Mesothelial cell of epicardium (in vitro differentiated cells): ENCODE measurements at regions not wholly inside any gene's neighbourhood (a gene's known extent, or its start where the extent isn't known, plus 50 kb on each side); places are given as distances from the start of the nearest gene placed in this dataset.

Experiments used
- DNase-seq, 2 experiments: peaks; one replicate each; pipeline ENCODE4 v3.0.0; 2021; ENCODE audit warnings: low spot score in 2 of 2; ENCODE audit not compliant: unreplicated experiment in 2 of 2
- H3K27ac Mint-ChIP-seq: 2 replicates; pipeline ENCODE4 v1.8.0; 2021; ENCODE audit warnings: mixed read lengths
- H3K27me3 Mint-ChIP-seq: 2 replicates; pipeline ENCODE4 v1.8.0; 2021; ENCODE audit warnings: low read depth, mixed read lengths
- H3K36me3 Mint-ChIP-seq: 2 replicates; pipeline ENCODE4 v1.8.0; 2021; ENCODE audit warnings: mixed read lengths
- H3K4me1 Mint-ChIP-seq: 2 replicates; pipeline ENCODE4 v1.8.0; 2021; ENCODE audit warnings: mixed read lengths
- H3K4me3 Mint-ChIP-seq: 2 replicates; pipeline ENCODE4 v1.8.0; 2021; ENCODE audit warnings: mild to moderate bottlenecking, moderate library complexity, mixed read lengths
- H3K9me3 Mint-ChIP-seq: 2 replicates; pipeline ENCODE4 v1.8.0; 2021; ENCODE audit warnings: mixed read lengths
- TF ChIP-seq, protein P1 (sequence below): fragments of 200-600 bp; sonication (generic); IDR thresholded peaks from one replicate; pipeline ENCODE4 v1.5.0; 2021; ENCODE audit warnings: antibody characterized with exemption; ENCODE audit not compliant: unreplicated experiment

DNA sequence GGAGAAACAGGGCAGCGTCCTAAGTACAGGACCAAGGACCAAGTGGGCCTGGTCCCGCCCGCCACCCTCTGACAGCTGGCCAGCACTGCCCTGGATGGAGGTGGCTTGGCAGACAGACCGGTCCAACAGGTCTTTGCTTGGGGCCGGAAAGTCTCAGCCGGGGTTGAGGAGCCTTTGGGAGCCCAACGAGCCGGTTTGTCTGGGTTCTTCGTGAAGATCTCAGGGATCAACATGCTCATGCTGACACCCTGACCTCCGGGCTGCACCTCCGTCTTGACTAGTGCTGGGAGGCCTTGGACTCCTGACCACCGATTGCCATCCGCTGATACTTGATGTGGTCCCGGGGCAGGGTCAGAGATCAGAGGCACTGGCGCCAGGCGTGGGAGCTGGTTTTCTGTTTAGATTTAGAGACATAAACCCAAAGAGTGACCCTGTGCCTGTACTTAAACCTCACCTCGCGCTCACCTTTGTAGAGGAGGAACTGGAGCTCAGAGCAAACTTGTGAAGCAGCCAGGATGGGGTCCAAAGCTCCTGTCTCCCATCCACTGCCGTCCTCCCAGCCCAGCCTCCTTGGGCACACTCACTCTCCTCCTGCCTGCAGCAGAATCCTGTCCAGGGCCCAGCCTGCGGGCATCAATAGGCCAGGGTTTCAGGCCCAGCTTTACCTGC, 92.1 kb upstream of the GSE1 start:
- TF ChIP-seq, protein P1, sequence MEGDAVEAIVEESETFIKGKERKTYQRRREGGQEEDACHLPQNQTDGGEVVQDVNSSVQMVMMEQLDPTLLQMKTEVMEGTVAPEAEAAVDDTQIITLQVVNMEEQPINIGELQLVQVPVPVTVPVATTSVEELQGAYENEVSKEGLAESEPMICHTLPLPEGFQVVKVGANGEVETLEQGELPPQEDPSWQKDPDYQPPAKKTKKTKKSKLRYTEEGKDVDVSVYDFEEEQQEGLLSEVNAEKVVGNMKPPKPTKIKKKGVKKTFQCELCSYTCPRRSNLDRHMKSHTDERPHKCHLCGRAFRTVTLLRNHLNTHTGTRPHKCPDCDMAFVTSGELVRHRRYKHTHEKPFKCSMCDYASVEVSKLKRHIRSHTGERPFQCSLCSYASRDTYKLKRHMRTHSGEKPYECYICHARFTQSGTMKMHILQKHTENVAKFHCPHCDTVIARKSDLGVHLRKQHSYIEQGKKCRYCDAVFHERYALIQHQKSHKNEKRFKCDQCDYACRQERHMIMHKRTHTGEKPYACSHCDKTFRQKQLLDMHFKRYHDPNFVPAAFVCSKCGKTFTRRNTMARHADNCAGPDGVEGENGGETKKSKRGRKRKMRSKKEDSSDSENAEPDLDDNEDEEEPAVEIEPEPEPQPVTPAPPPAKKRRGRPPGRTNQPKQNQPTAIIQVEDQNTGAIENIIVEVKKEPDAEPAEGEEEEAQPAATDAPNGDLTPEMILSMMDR: no peak
- DNase-seq: no peak
- Mint-ChIP-seq H3K4me1 (peaks cover 56% of the 10 kb centered on the region), H3K4me3 (peak overlapping the region; percentile 43), H3K27me3 (no peaks in the 10 kb centered on the region), H3K36me3 (peaks cover 10% of the 10 kb centered on the region), H3K27ac (peak overlapping the region; percentile 47), H3K9me3 (no peaks in the 10 kb centered on the region)

DNA sequence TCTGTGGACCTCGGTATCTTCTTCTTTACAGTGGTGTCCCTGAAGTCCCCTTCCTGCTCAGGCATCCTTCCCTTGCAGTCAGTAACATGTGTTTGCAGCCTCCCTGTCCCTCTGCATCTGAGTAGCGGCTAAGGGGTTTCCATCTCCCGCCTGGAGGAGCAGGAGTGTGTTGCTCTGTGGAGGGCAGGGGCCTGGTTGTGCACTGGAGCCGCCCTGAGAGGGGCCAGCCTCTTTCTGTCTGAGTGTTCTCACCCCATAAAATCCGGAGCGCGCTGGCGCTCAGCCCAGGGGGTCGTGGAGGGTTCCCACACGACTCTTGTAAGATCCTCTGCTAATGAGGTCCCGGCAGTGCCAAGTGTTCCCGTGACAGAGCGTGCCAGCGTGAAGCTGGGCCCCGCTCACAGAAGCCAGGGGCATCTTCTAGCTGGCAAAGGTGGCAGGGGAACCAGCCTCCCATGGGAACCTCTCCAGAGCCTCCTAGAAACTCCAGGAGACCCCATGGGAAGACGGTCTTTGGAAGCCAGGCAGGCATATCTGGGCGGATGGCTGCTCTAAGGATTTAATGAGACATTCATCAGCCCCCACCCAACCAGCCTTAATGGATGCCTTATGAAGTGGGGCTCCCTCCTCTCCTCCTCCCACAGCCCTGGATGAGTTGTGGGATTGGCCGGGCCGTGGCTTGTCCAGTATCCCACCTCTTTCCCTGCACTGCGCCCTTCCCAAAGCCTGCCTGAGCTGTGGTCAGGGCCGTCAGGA, 91.4 kb upstream of the GSE1 start:
- TF ChIP-seq, protein P1: no peak
- no peaks in the 10 kb centered on the region for H3K9me3 Mint-ChIP-seq
- peak overlapping the region; percentile 47 for H3K27ac Mint-ChIP-seq
- peaks cover 10% of the 10 kb centered on the region for H3K36me3 Mint-ChIP-seq
- peak overlapping the region; percentile 43 for H3K4me3 Mint-ChIP-seq
- no peaks in the 10 kb centered on the region for H3K27me3 Mint-ChIP-seq
- peak in 1 of 2 experiments; percentile 75 for DNase-seq
- peaks cover 61% of the 10 kb centered on the region for H3K4me1 Mint-ChIP-seq

DNA sequence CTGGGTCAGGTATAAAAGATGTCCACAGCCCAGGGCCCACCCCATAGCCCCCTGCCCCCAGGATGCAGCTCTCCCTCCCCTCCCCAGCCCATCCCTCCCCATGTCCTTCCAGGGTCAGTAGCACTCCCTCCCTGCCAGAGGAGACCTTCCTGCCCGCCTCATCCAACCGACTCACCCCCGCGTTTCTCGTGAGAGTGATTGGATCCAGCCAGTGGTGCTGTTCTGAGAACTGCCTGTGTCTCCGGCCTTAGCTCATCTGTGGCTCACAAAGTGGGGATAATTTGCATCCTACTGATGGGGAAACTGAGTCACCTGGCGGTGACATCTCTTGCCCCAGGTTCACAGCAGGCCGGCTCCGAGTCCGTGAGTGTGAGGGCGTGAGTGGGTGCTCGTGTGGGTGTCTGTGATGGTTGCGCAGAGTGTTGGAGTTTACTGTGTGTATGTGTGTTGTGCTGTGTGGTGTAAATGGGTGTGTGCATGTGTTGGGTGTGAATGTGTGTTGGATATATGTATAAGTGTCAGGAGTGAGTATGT, 90.7 kb upstream of the GSE1 start:
- Mint-ChIP-seq H3K36me3 (peaks cover 10% of the 10 kb centered on the region), H3K27me3 (no peaks in the 10 kb centered on the region), H3K4me3 (peak overlapping the region; percentile 1), H3K4me1 (peaks cover 64% of the 10 kb centered on the region), H3K9me3 (no peaks in the 10 kb centered on the region), H3K27ac (peak overlapping the region; percentile 48)
- no peak for DNase-seq
- TF ChIP-seq, protein P1: no peak

DNA sequence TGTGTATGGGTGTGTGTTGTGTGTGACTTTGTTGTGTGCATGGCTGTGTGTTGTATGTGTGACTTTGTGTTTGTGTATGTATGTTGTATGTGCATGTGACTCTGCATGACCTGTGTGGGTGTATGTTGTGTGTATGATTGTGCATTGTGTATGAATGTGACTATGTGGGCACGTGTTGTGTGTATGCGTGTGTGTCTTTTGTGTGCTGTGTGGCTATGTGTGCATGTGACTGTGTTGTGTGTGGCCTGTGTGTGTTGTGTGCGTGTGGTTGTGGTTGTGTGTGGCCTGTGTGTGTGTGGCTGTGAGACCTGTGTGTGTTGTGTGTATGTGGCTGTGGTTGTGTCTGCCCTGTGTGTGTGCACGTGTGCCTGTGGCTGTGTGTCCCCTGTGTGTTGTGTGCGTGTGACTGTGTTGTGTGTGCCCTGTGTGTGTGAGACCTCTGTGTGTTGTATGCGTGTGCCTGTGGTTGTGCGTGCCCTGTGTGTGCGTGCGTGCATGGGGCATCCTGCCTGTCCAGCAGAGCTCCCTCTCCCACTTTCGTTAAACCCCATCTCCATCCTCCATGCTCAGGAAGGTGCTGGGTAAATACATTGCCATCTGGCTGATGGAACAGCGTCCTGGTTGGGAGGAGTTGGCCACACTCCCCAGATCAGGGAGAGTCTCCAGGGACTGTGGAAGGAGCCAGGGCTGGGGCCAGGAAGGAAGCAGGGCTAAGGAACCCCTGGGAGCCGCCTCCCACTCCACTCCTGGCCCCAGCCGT, 90.1 kb upstream of the GSE1 start:
- H3K9me3 Mint-ChIP-seq: no peaks in the 10 kb centered on the region
- peaks cover 67% of the 10 kb centered on the region for H3K4me1 Mint-ChIP-seq
- no peaks in the 10 kb centered on the region for H3K27me3 Mint-ChIP-seq
- H3K27ac Mint-ChIP-seq: peak overlapping the region; percentile 50
- H3K4me3 Mint-ChIP-seq: no peak overlapping the region
- no peak for DNase-seq
- H3K36me3 Mint-ChIP-seq: peaks cover 10% of the 10 kb centered on the region
- TF ChIP-seq, protein P1: no peak

DNA sequence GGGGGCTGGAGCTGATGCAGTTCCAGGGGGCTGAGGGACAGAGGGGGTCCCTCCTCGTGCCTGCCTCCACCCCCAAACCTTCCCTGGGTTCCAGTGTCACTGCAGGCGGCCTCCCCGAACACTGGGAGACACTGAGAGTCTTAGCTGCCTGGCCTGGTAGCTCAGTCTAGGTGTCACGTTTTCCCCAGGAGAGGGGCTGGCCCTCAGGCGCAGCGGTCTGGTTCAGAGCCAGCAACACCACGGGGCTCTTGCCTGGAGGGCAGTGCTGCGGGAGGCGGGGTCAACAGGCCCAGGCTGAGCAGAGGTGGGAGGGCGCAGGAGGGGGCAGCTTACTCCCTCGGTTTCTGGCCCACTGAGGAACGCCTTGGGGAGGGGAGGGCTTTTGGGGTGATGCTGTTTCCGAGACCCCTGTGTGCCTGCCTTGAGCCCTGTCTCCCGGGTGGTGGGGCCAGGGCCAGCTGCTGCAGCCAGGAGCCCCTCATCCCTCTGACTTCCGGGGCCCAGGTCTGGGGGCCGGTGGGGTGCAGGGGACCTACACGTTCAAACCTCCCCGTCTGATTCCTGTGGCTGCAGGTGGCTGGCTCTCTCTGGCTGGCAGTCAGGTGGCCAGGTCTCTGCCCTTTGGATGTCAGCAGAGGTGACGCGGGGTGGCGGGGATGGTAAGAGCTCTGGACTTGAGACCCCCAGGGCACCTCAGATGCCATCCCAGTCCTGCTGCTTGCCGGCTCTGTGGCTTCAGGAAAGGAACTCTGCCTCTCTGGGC, 89.3 kb upstream of the GSE1 start:
- Mint-ChIP-seq H3K4me3 (no peak overlapping the region), H3K27ac (peak overlapping the region; percentile 50), H3K36me3 (peaks cover 10% of the 10 kb centered on the region), H3K27me3 (no peaks in the 10 kb centered on the region), H3K9me3 (no peaks in the 10 kb centered on the region), H3K4me1 (peaks cover 68% of the 10 kb centered on the region)
- peak in 1 of 2 experiments; percentile 55 for DNase-seq
- TF ChIP-seq, protein P1: no peak
